ENCODE measurements at regions not wholly inside any gene's neighbourhood (a gene's known extent, or its start where the extent isn't known, plus 50 kb on each side); places are given as distances from the start of the nearest gene placed in this dataset.
A peak's percentile ranks its signal among the peaks of the same experiment; 100 is the strongest.
"Not testable (repeated sequence)": the region's sequence is repeated elsewhere in the genome, so short reads cannot be mapped to it uniquely, and the experiment has no call there.

DNA sequence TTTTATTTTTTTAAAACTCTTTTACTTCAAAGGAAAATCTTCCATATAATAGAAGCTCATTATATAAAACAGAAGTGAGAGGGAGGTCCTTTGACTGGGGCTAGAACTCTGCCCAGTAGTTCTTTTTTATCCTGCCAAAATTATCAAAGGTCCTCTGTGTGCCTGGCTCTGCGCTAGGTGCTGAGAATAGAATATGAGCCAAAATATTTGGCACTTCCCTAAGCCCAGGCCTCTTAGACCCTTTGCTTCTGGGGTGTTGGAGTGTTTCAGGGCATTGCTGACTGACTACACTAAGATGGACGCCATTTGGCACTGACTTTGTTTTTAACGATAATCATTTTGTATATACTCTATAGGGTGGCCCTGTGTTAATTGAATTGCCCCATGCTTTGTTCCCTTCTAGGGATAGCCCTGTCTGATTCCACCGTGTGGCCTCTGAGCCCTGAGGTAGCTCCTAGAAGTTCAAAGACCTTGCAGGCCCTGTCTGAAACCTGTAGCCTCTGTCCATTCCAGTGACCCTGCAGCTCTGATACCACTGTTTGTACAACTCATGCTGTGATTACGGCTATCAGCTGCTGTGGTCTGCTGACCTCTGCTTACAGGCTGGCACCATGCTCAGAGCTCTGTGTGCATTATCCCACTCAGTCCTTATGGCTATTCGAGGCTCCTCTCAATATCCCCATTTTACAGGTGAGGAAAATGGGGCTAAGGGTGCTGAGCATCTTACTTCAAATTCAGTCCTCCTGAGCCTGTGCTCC, 84.3 kb upstream of the SHB start:
- no peak for DNase-seq

DNA sequence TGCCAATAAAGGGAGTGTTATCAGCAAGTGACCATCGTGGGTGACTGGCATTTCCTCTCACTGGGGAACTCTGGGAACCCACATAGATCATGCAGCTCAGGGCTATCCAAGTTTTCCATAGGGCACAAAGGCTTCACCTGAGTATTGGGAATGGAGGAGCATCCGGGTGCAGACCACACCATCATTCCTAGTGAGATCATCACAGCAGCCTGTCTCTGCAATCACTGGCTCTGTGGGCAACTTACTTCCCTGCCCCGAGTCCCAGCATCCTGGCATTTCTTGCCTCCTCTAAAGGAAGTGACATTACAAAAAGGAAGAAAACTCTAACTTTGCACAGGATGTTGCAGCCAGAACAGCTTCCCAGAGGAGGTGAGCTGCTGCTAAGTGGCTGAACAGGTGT, 80.6 kb upstream of the SHB start:
- no peak for DNase-seq

DNA sequence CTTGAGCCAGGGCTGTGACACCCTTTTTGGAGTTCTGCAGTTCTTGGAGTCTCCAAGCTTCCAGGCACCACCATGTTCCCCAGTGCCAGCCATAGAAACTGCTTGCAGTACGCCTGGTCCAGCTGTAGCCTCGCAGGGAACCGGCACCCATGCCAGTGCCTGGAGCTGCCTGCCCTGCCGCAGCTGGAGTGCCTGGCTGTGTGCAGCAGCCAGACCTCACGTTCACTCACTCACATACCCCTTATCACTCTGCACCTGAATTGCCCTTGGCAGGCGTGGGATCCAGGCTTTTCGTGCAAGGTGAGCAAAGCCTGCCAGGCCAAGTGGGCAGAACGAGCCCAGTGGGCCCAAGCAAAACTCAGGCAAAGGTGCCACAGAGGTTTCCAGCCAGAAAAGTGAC, 77.8 kb upstream of the SHB start:
- DNase-seq = no peak

DNA sequence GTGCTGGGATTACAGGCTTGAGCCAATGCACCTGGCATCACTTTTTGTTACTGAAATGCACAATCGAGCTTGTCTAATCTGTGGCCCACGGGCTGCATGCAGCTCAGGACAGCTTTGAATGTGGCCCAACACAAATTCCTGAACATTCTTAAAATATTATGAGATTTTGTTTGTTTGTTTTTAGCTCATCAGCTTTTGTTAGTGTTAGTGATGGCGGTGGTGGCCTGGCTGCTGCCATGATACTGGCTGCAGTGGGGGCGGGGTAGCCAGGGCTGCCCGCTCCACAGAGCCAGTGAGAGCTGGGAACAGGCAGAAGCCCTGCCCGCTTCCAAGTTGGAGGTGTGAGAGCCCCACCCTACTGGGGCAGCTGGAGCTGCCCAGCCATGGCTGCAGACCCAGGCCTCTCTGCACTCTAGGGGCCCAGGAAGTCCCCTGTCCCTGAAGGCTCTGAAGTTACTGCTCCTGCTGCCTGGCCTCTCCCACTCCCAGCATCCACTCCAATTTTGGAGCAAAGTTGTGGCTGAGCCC, 76.6 kb upstream of the SHB start:
- DNase-seq = no peak

DNA sequence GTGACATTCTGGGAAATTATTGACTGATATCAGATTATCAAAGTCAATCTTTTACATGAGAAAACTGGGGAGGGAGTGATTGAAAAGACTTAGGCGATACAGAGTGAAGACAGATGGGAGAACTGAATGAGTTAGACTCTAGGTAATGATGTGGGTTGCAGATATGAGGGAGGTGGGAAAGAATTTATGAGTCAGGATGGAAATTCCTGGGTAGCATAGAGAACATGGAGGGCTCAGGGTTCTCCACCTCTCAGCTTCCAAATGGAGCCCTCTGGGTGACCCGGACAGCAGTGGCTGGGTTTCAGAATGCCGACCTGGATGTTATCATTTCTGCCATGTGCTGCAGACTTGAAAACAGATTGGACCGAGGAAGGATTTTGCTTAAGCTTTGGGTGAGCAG, 75.4 kb upstream of the SHB start:
- no peak for DNase-seq

DNA sequence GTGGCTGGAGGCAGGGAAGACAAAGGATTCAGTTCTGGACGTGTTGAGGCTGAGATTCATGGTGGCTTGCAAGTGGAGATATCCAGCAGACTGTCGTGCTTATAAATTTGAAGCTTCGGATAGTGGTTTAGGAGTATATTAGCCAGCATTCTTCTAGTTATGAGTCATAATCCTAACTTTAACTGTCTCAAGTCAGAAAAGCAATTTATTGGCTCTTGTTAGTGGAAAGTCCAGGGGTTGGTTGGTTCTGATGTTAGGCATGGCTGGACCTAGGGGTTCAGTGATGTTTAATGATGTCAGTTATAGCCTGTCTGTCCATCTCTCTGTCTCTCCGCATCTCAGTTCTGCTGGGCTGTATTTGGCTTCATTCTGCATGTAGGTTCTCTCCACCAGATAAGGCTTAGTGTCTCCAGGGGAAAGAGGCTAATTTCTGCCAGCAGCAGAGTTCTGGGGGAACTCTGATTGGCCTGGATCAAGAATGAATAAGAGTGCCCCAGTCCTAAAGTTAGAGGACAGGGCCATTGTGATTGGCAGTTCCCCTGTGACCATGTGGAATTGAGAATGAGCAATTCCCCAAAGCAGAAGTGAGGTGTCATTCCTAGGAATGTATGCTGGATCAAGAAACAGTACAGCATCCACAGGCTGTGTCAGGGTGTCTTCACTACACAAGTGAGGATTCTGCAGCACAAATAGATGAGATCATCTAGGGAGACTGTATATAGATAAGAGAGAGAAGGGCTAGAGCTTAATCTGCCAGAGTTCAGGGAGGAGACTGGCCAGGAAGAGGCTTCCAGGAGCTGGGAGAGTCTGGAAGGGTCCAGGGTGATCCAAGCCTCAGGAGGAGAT, 72.9 kb upstream of the SHB start:
- no peak for DNase-seq

DNA sequence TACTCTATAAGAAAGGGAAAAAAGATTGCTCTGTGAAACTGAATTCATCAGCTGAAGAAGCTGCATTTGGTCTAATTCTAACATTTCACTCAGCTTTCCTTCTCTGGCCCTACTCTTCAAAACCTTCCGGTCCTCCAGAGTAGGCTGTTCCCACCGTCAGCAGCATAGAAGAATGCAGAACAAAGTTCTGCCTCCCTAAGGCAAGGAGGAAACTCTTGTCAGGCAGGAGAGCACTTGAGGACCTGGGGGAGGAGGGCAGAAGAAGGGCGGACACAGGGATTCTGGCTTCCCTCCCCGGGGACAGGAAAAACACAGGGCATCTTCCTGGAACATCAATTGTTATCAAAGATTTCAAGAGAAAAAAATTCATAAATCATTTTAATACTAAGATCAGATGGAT, 69.2 kb upstream of the SHB start:
- no peak for DNase-seq

DNA sequence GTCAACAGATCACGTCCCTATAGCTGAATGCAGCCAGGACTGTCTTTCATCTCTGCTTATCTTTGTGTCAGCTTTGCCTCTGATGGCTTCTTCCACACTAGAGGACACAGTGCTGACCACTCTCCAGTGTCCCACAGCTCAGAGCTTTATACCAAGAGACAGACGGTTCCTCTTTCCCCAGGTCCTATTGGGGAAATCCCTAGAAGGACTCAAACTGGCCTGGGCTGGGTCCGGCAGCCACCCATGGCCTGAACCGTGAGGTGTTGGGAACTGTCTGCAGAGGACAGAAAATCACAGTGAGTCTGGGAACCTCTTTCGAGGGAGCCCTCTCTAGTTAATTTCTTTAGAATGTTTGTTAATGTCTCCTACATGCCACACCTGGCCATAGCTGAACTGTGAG, 68.3 kb upstream of the SHB start:
- peak; percentile 17 for DNase-seq

DNA sequence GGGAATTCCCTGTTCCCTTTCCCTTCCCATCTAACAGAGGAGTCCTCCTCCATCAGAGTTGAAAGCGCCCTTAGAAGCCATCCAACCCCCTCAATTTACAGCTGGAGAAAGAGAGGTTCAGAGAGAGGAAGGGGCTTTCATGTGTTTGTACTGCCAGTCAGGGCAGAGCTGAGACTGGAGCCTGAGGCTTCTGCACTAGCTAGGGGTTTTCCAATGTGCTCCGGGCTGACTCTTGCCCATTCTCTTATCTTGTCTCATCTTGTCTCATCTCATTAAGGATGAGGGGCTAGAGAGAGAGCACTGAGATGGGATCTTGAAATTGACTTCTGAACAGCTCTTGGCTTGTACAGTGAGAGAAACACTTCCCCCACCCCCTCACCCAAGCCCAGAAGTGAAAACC, 67.4 kb upstream of the SHB start:
- DNase-seq = no peak

DNA sequence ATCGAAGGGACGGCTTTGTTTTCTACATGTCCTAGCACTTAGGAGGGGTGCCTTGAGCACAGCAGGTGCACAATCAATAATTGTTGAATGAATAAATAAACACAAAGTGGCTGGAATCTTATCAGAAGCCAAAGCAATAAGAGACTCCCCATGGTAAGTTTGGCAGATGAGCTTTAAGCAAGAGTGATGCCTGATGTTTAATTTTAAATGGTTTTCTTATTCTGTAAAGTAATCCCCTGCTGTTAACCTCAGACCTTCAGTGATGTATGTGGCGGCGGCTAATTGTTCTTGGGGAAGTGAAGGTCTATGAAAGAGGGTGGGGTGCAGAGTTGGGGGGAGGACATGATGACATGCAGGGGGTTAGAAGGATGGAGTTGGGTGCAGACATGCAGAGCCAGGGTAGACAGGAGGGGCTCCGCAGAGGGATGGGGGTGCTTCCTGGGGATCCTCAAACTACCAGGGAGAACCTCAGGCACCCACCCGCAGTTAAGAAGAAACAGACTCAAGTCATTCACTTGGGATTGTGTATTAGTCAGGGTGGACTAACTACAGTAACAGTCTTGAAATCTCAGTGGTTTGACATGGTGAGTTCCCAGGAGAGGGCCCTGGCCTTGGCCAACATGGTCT, 65.7 kb upstream of the SHB start:
- DNase-seq = no peak

DNA sequence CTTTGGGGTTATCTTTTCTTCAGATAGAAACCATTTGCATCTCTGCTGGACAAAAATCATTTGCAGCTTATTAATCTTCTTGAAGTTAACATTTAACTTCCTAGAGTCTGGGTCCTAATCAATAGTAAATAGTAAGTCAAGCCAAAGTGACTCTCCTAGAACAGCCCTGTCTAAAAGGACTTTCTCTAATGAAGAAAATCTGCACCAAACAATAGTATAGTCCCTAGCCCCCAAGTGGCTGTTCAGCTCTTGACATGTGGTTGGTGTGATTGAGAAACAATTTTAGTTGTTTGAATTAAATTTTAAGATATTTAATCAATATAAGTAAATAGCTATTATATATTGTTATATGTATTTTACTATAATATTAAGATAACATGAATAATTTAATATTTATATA, 64.6 kb upstream of the SHB start:
- no peak for DNase-seq

DNA sequence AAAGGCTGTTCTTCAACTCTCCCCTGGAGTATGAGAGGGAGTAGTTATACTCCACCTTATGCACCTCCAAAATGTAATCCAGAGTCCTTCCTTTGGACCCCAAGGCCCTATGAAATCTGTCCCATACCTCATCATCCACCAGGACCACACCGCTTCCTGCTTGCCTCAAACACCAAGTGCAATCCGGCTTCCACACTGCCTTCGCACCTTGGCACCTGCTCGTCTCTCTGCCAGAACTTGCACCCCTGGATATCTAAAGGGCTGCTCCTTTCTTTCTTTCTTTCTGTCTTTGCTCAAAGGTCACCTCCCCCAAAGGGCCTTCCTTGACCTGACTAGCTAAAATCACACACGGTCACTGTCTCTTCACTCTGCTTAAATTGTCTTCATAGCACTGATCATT, 63.9 kb upstream of the SHB start:
- DNase-seq = no peak

DNA sequence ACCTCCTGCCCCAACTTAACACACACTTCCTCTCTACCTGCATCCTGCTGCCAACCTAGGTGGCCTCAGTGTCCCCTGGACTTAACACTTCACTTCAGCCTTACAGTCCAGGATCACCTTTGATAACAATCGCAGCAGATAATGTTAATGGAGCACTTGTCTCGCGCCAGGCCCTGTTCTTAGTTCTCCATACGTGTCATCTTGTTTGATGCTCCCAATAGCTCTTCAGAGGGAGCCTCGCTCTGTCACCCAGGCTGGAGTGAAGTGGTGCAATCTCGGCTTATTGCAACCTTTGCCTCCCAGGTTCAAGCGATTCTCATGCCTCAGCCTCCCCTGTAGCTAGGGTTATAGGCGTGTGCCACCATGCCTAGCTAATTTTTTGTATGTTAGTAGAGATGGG, 62.7 kb upstream of the SHB start:
- no peak for DNase-seq

DNA sequence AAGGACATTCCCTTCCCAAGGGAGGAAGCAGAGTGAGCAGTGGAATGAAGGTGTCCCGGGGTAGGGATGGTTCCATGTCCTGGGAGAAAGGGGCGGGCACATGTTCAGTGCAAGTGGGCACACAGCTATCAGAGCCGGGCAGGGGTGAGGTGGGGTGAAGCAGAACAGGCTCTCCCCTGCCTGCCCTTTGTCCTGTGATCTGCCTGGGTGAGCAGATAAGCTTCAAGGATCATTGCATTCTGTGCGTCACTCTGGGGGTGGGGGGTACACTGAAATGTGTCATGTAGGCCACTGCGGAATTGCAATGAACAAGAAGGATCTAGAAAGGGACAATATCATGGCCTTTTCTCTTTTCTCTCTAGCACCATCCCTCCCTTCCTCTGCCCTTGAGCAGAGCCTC, 61.7 kb upstream of the SHB start:
- DNase-seq = no peak

DNA sequence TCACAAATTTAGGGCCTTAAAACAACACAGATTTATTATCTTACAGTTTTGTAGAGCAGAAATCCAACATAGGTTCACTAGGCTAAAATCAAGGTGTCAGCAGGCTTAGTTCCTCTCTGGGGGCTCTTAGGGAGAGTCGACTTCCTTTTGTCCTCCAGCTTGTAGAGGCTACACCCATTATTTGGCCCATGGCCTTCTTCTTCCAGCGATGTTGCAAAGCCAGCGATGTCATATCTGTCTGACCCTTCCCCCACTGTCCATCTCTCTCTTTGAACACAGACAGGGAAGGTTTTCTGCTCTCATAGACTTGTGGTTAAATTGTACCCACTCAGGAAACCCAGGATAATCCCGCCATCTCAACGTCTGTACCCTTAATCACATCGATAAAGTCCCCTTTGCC, 60.3 kb upstream of the SHB start:
- DNase-seq = peak; percentile 21

DNA sequence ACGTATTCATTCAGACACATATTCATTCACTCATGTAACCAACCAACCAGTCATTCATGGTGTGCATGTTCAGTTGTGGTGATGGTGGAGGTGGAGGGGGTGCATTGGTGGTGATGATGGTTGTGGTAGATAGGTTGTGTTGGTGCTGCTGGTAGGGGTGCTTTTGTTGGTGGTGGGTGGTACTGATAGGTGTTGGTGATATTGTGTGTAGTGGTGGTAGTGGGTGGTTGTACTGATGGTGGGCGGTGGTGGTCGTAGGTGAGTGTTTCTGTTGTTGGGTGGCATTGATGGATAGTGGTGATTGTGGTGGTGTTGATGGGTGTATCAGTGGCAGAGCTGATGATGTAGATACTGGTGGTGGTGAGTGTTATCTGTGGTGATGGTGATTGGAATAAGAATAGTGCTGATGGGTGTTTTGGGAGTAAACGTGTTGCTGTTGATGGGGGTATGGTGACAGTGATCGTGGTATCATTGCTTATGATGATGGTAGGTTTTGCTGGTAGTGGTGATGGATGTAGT, 59.8 kb upstream of the SHB start:
- DNase-seq = no peak

DNA sequence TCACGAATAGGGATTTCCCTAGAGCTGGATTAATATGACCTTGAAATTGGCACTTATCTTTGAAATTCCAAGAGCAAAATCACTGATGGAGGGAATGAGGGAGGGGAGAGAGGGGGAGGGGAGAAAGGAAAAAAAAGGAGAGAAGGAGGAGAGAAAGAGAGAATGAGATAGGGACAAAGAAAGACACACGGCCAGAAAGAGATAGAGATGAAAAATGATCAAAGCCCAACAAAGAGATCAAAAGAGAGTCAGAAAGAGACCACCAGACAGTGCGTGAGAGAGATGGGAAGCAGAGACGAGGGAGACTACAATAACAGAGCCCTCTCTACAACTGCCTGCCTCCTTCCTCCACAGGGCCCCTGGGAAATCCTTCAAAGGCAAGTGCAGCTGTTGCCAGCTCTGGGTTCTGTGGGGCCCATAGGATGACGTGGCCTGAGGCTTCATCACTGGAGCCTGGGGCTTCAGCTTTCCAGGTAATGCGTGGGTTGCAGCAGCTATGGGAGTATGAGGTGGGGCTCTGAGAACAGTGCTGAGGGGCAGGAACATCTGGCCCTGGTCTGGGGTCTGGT, 58.3 kb upstream of the SHB start:
- DNase-seq = no peak

DNA sequence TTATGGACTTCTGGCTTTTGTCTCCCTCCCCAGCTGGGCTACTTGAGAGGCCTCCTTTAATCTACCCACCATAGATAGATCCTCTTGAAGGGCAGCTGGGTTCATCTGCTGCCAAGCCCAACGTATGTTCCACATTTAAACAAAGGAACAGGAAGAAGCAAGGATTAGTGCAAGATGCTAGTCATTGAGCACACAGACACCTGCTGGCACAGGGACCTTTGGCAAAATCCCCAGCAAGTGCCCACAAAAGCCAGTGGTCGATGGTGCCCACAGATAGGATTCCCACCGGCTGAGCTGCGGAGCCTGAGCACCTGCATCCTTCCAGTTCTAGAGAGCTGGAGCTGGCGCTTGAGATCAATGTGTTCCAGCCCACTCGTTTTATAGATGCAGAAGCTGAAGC, 57.7 kb upstream of the SHB start:
- DNase-seq = no peak

DNA sequence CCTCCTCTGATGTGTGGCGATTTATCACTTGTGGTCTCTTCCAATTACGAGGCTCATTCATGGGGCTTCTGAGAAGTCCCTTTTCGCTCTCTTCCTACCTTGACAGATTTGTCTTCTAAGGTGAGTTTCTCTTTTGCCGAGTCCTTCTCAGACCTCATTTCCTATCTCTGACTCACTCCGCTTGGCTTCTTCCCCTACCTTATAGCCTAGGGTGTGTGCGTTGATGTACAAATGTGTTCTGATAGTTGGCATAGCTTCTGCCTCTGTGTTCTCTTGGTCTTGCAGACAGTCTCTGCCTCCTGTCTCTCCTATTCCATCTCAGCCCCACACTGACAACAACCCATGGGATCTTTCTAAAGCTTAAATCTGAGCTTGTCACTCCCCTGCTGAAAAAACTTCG, 56.9 kb upstream of the SHB start:
- DNase-seq = no peak

DNA sequence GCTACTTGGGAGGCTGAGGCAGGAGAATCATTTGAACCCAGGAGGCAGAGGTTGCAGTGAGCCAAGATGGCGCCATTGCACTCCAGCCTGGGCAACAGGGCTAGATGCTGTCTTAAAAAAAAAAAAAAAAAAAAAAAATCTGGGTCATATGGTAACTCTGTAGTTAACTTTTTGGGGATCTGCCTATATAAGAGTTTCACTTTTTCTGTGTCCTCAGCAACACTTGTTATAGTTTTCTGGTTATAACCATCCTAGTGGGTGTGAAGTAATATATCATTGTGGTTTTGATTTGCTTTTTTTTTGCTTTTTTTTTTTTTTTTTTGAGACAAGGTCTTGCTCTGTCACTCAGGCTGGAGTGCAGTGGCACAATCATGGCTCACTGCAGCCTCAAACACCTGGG, 54.3 kb upstream of the SHB start:
- DNase-seq = not testable (repeated sequence)

DNA sequence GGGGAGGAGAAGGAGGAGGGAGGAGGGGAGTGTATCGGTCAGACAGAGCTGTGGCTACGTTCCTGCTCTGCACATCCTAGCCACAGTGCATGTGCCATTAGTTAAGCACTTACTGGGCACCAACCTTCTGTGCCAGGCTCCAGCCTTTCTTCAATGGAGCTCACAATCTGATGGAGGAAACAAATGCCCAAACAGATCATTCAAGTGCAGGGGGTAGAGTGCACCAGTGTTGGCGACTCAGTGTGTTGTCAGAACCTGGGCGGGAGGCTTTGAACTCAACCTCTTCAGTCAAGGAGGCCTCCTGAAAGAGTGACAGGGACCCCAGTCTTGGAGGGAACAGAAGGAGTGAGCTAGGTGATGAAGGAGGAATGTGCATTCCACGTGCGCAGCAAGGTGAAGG, 51.9 kb upstream of the SHB start:
- no peak for DNase-seq

DNA sequence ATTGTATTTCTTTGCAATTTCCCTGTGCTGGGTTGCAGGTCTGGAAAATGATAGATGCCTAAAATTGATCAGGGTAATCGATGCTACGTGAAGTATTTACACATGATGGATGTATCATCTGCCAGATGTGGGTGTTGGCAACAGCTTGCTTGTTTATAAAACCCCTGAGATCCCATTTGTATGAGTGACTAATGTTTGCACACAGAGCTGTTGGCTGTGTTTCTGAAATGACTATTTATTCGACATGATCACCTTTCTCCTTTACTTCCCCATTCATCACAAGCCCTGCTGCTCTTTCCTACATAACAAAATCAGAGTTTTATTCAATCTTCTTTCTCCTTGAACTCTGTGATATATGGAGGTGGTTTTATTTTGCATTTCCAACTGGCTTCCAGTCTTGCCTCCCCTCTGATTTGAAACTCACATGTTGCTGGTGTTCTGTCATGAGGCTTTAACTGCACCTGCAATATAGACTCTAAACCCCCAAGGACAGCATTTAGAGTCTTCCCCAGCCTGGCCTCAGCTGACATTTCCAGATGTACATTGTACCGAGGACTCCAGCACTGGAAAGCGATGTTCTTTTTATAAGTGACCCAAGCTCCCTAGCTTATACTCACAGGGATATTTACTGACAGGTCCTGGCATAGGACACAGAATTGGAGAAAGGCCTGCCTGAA, 50.7 kb upstream of the SHB start:
- DNase-seq = no peak
